GDM1 (cell line): ENCODE measurements at regions not wholly inside any gene's neighbourhood (a gene's known extent, or its start where the extent isn't known, plus 50 kb on each side); places are given as distances from the start of the nearest gene placed in this dataset.
"Not testable (repeated sequence)": the region's sequence is repeated elsewhere in the genome, so short reads cannot be mapped to it uniquely, and the experiment has no call there.

ENCODE experiments used
- DNase-seq: peaks from one replicate; lab custom pipeline; 2025; lab: John Stamatoyannopoulos, UW

- no peak for DNase-seq
Measured at GRCh38 chr9:107792596-107792995, 303.0 kb upstream of the KLF4 start.

- DNase-seq: no peak
Measured at GRCh38 chr9:107792006-107792405, 302.4 kb upstream of the KLF4 start.

GRCh38 chr9:107789001-107789700 lies 299.6 kb upstream of the KLF4 start:
- no peak for DNase-seq

GRCh38 chr9:107786561-107786960 lies 297.0 kb upstream of the KLF4 start:
- no peak for DNase-seq

- DNase-seq: no peak
Measured at GRCh38 chr9:107784235-107784958, 294.8 kb upstream of the KLF4 start.

GRCh38 chr9:107782789-107783188 lies 293.2 kb upstream of the KLF4 start:
- DNase-seq: no peak

GRCh38 chr9:107782381-107782780 lies 292.8 kb upstream of the KLF4 start:
- no peak for DNase-seq

GRCh38 chr9:107780960-107781359 lies 291.4 kb upstream of the KLF4 start:
- no peak for DNase-seq

GRCh38 chr9:107779731-107780130 lies 290.2 kb upstream of the KLF4 start:
- no peak for DNase-seq

- no peak for DNase-seq
Measured at GRCh38 chr9:107778661-107779060, 289.1 kb upstream of the KLF4 start.

GRCh38 chr9:107774099-107774498 lies 284.5 kb upstream of the KLF4 start:
- peak; percentile 14 for DNase-seq

- no peak for DNase-seq
Measured at GRCh38 chr9:107772988-107773387, 283.4 kb upstream of the KLF4 start.

- DNase-seq: no peak
Measured at GRCh38 chr9:107770716-107771115, 281.1 kb upstream of the KLF4 start.

- DNase-seq: no peak
Measured at GRCh38 chr9:107768224-107768623, 278.7 kb upstream of the KLF4 start.

GRCh38 chr9:107767711-107768110 lies 278.1 kb upstream of the KLF4 start:
- DNase-seq: no peak

- not testable (repeated sequence) for DNase-seq
Measured at GRCh38 chr9:107763469-107763868, 273.9 kb upstream of the KLF4 start.

- no peak for DNase-seq
Measured at GRCh38 chr9:107761307-107761706, 271.7 kb upstream of the KLF4 start.

- peak; percentile 84 for DNase-seq
Measured at GRCh38 chr9:107760469-107761242, 271.1 kb upstream of the KLF4 start.

- no peak for DNase-seq
Measured at GRCh38 chr9:107759823-107760166, 270.2 kb upstream of the KLF4 start.

GRCh38 chr9:107759009-107759822 lies 269.6 kb upstream of the KLF4 start:
- no peak for DNase-seq

GRCh38 chr9:107756091-107756490 lies 266.5 kb upstream of the KLF4 start:
- no peak for DNase-seq

- DNase-seq: no peak
Measured at GRCh38 chr9:107755246-107755645, 265.7 kb upstream of the KLF4 start.
